ENCODE measurements at regions not wholly inside any gene's neighbourhood (a gene's known extent, or its start where the extent isn't known, plus 50 kb on each side); places are given as distances from the start of the nearest gene placed in this dataset.

GRCh38 chr4:81665045-81665444 is 193.3 kb upstream of the RASGEF1B start:
- no peaks in the 10 kb centered on the region for H3K4me1 ChIP-seq
- H3K27me3 ChIP-seq: no peaks in the 10 kb centered on the region
- no peak overlapping the region for H3K9ac ChIP-seq (ENCODE audit: low read depth in 2 of 2, low read length in 2 of 2)
- H3K27ac ChIP-seq: no peak overlapping the region
- intact Hi-C loops (cut with DNase I): no loop called here
- H3K36me3 ChIP-seq: no peaks in the 10 kb centered on the region
- no peak for TF ChIP-seq CTCF (IDR thresholded peaks at IDR 0.05)
- DNase-seq: no peak
- H3K9me3 ChIP-seq: no peaks in the 10 kb centered on the region
- no peak overlapping the region for H3K4me3 ChIP-seq

- Histone ChIP-seq H3K9ac (ENCODE audit: low read depth in 2 of 2, low read length in 2 of 2) (no peak overlapping the region), H3K27ac (no peak overlapping the region), H3K4me3 (no peak overlapping the region), H3K27me3 (no peaks in the 10 kb centered on the region), H3K4me1 (no peaks in the 10 kb centered on the region), H3K9me3 (no peaks in the 10 kb centered on the region), H3K36me3 (no peaks in the 10 kb centered on the region)
- intact Hi-C loops (cut with DNase I): no loop called here
- no peak for DNase-seq
- no peak for TF ChIP-seq CTCF (IDR thresholded peaks at IDR 0.05)
Observed at GRCh38 chr4:81664079-81664478, 192.4 kb upstream of the RASGEF1B start.

- Histone ChIP-seq H3K27me3 (no peaks in the 10 kb centered on the region), H3K4me1 (no peaks in the 10 kb centered on the region), H3K9ac (ENCODE audit: low read depth in 2 of 2, low read length in 2 of 2) (no peak overlapping the region), H3K4me3 (no peak overlapping the region), H3K9me3 (no peaks in the 10 kb centered on the region), H3K27ac (no peak overlapping the region), H3K36me3 (no peaks in the 10 kb centered on the region)
- DNase-seq: no peak
- TF ChIP-seq CTCF (IDR thresholded peaks at IDR 0.05): no peak
- intact Hi-C loops (cut with DNase I): no loop called here
Observed at GRCh38 chr4:81663368-81663767, 191.7 kb upstream of the RASGEF1B start.

GRCh38 chr4:81659051-81659450 is 187.3 kb upstream of the RASGEF1B start:
- Histone ChIP-seq H3K9ac (ENCODE audit: low read depth in 2 of 2, low read length in 2 of 2) (no peak overlapping the region), H3K4me3 (no peak overlapping the region), H3K27me3 (no peaks in the 10 kb centered on the region), H3K9me3 (no peaks in the 10 kb centered on the region), H3K4me1 (no peaks in the 10 kb centered on the region), H3K36me3 (no peaks in the 10 kb centered on the region), H3K27ac (no peak overlapping the region)
- DNase-seq: no peak
- intact Hi-C loops (cut with DNase I): no loop called here
- TF ChIP-seq CTCF (IDR thresholded peaks at IDR 0.05): no peak

- Histone ChIP-seq H3K27ac (no peak overlapping the region), H3K4me3 (no peak overlapping the region), H3K36me3 (no peaks in the 10 kb centered on the region), H3K9me3 (no peaks in the 10 kb centered on the region), H3K27me3 (no peaks in the 10 kb centered on the region), H3K9ac (ENCODE audit: low read depth in 2 of 2, low read length in 2 of 2) (no peak overlapping the region), H3K4me1 (no peaks in the 10 kb centered on the region)
- intact Hi-C loops (cut with DNase I): no loop called here
- no peak for TF ChIP-seq CTCF (IDR thresholded peaks at IDR 0.05)
- no peak for DNase-seq
Observed at GRCh38 chr4:81652069-81652478, 180.4 kb upstream of the RASGEF1B start.

Measured in colonic mucosa (tissue), 4 donors.